OCI-M1 (cell line): ENCODE measurements at regions not wholly inside any gene's neighbourhood (a gene's known extent, or its start where the extent isn't known, plus 50 kb on each side); places are given as distances from the start of the nearest gene placed in this dataset.
A peak's percentile ranks its signal among the peaks of the same experiment; 100 is the strongest.
"Not testable (repeated sequence)": the region's sequence is repeated elsewhere in the genome, so short reads cannot be mapped to it uniquely, and the experiment has no call there.

Experiments
- DNase-seq: peaks from one replicate; lab custom pipeline; 2025; lab: John Stamatoyannopoulos, UW

DNA sequence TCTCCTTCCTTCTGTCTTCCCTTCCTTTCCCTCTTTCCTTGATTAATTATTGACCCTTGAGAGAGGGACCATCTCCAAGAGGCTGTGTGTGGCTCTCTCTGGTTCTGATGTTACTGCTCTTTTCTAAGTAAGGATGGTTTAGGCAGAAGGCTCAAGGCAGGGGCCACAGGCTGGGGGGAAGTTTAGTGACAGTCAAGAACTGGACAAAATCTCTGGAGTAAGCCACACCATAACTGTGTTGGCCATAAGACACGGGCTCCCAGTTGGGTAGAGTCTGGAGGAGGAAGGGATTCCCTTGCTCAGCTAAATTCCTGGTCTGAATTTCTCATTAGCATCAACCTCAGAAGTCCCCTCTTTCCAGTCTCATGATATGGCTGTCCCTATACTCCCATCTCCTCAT lies 74.7 kb downstream of the BUD13 start:
- no peak for DNase-seq

GRCh38 chr11:116697639-116698038 lies 75.1 kb downstream of the BUD13 start:
- no peak for DNase-seq

DNA sequence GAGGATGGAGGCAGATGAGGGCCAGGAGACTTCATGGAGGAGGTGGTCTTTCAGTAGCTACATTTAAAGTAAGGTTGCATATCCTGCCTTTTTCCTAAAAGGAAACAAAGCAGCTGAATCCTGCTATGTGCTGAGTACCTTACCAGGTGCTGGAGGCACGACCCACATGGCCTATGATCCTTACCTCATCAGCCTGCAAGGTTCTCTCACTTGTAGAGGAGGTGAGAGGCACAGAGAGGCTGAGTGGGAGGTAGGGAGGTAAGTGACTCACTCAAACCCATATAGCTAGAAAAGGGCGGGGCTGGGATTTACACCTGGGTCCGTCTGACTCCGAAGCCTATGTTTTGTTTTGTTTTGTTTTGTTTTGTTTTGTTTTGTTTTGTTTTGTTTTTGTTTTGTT lies 75.8 kb downstream of the BUD13 start:
- no peak for DNase-seq

DNA sequence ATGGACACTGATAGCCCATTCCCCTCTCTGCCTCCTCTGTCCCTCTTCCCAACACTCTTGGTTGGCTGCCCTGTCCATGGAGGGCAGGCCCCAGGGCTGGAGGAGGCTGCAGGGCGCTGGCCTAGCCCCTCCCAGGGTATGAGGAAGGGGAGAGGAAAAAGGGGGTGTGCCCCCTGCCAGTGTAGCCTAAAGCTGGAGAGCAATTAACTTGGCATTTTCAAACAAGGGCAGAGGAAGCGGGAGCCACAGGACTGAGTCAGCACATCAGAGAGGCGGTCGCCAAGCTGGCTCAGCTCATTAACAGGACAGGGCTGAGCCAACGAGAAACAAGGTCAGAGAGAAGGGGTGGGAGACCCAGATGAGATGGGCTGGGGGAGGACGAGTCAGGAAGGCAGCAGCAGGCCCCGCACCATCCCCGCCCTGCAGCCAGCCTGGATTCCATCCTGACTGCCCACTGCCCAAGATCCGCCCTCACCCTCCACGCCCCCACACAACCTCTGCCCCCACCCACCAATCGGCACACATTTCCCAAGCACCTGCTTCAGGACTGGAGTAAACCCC lies 76.3 kb downstream of the BUD13 start:
- DNase-seq = no peak

GRCh38 chr11:116695657-116696254 lies 77.0 kb downstream of the BUD13 start:
- DNase-seq = no peak

DNA sequence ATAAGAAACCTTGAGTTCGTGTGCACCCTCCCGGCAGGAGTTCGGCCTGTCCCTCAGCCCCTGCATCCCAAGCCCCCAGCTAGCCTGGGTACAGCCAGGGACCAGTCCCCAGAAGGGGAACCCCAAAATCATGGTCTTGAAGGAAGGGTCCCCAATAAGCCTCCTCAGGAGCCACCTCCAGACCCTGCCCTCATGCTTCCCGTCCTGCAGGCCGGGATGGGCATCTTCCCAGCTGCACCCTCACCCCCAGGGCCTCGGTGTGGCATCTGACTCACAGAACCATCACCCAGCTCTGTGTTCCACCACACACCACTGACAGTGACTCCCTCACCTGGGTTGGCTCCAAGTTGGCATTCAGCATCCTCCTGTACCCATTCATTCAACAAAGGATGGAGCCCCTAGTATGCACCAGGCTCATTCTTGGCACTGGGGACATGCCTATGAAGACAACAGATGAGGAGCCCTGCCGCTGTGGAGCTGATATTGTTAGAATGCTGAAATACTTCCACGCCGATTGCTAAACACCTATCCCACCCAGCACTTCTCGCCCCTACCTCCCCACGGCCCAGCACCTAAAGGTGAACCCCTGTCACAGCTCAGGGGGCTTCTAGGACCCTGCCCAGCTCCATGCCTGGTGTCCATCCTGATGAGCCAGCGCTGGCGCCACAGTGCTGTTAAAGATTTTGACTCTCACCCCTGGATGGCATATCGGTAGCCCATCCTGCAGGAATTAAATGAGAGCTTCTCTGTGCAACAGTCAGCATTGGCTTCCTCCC lies 77.8 kb downstream of the BUD13 start:
- DNase-seq = no peak

DNA sequence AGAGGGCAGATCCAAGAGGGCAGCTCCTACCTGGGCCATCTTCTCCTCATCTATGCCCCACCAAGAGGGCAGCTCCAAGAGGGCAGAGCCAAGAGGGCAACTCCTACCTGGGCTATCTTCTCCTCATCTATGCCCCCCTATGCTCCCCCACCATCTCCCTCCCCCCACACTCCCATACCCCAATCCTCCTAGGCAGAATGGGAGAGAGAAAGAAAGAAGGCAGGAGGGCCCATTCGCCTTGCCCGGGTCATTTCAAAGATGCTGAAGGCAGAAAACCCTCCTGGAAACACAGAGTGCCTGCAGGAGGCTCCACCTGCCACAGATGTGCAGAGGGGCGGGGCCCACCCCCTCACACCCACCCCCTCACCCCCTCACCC lies 78.5 kb downstream of the BUD13 start:
- no peak for DNase-seq

DNA sequence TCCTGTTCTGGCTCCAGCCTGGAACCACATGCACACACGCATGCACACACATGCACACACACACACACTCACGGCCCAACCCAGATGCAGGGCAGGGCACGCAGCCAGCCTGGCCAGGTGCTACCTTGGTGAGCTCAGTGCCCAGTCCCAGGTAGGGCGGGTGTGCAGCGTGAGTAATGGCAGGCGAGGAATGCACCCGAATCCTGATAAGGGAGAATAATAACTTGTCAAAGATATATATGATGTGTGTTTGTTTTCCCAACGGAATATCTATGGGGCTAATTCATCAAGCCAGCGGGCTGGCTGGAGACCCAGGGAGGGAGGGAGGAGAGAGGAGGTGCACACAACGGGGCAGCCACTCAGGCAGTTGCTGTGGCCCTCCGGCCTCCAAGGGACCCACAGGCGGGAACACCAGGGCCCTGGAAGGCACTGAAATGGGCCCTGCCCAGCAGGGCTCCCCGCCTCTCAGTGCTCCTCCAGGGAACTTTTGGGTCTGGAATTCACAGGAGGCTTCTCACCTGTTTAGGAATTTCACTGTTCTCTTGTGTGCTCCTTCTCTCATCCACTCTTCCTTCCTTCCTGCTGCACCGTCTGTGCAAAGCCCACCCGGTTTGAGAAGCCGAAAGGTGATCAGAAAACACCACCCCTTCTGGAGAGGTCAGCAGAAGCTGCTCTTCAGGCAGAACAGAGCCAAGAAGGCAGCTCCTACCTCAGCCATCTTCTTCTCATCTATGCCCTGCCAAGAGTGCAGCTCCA lies 79.0 kb downstream of the BUD13 start:
- DNase-seq = no peak

DNA sequence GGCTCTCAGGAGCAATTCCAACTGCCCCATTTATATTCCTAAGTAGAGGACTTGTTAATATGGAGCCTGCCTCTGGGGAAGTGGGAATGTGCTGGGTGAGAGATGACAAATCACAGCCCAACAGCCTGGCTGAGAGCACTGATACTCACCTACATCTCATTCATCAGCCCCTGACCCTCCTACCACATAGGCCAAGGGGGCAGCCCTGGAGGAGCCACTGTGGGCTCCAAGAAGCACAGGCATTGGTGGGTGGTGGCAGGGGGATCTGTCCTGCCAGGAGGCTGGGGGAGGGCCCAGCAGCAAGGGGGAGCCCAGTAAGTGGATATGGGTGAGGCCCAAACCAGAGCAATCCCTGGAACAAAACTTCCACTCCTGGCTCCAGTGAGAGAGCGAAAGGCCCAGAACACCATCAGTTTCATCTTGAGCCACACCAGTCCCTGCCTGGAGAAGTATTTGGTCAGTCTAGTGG lies 79.7 kb downstream of the BUD13 start:
- DNase-seq = no peak

- DNase-seq = no peak
These were observed 80.3 kb downstream of the BUD13 start for GRCh38 chr11:116692318-116693101.

DNA sequence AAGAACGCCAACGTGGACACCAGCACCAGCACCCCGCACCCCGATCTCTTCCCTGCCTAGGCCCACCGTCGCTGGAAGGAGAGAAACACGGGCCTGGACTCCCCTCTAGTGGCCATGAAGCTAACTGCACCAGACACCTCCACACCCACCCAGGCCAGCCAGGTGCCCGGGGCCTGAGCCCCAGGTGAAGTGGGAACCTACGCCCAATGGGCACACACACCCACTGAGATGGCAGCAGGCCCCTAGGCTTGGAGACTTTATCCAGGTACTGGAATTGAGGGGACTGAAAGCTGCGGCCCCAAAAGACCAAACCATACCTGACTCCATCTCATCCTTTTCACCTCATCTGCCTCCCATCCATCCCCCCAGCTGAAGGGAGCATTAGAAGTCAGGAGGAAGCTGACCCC lies 81.0 kb downstream of the BUD13 start:
- peak; percentile 66 for DNase-seq

DNA sequence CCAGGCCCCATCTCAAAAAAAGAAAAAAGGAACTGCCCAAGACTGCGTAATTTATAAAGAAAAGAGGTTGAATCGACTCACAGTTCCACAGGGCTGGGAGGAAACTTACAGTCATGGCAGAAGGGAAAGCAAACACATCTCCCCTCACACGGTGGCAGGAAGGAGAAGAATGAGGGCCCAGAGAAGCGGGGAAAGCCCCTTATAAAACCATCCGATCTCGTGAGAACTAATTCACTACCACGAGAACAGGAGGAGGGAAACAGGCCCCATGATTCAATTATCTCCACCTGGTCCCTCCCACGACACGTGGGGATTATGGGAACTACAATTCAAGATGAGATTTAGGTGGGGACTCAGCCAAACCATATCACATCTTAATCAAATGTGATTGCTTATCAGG lies 82.2 kb downstream of the BUD13 start:
- no peak for DNase-seq

DNA sequence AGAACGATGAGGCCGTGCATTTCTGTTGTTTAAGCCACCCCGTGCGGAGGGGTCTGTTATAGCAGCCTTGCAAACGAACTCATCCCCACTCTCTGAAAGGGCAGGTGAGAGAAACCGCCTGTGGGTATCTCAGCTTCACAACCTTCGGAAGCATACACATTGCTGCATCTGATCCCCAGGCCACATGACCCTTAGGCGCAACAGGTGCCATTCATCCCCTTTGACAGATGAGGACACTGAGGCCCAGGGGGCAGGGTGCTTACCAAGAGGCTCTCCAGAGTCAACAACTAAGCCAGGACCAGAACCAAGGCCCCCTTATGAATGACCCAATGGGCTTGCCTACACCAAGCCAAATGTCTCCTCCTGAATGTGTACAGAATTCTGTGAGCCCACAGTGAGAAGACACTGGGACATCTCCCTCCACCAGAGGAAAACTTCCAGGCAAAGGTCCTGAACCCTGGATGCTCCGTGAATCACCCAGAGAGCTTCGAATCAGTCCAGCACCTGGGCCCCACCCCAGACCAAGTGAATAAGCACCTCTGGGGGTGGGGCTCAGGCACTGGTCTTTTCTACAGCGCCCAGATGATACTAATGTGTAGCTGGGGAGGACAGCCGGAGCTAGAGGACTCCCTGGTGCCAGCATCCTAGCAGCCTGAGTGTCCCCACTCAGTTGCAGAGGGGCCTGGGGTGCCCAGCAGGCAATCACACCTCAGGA lies 83.2 kb downstream of the BUD13 start:
- no peak for DNase-seq

- no peak for DNase-seq
These were observed 84.6 kb downstream of the BUD13 start for GRCh38 chr11:116688202-116688540.

DNA sequence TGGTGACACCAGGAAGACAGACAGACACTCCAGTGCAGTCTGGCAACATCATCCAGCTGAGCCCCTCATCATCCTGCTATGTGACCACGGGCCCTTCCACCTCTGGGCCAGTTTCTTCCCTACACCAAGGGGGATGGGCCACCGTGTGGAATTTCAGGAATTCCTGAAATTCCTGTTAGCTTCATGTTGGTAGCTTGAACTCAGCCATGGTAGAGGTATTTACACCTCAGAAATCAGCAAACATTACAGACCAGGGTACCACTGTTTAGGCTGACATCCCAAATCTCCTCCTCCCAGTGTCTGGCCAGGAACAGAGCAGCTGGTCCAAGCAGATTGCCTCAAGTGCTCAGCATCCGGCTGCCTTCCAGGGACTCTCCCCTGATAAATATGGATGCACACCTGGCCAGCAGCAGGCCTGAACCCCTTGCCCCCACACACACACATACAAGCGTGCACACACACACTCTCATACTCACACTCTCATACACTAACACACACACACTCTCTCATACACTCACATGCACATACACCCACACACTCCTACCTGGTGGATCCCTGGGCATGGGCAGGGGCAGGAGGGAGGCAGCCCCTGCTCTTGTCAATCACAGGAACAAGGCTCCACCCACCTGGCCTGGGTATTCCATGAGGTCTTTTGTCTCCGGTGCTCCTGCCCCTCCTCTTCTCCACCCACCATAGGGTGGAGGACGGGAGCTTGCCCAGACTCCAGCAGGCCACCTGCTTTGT lies 85.2 kb downstream of the BUD13 start:
- no peak for DNase-seq

DNA sequence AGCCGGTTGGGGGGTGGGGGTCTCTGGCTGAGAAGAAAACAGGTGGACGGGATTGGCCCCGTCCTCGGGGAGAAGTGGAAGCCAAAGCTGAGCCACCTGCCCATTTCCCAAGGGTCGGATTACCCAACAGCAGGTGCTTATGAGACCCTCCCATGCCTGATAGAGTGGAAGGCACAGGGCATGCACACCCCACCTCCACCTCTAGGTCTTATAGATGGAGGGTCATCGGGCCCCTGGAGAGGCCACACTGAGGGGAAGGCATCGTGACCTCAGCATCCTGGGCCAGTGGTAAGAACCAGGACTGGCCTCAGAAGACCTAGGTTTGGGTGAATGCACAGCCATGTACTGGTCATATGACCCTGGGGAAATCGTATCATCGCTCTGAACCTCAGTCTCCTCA lies 85.9 kb downstream of the BUD13 start:
- no peak for DNase-seq

- no peak for DNase-seq
These were observed 88.8 kb downstream of the BUD13 start for GRCh38 chr11:116683982-116684381.

- no peak for DNase-seq
These were observed 92.2 kb downstream of the BUD13 start for GRCh38 chr11:116680349-116681125.

GRCh38 chr11:116678887-116679286 lies 93.9 kb downstream of the BUD13 start:
- no peak for DNase-seq

- DNase-seq = not testable (repeated sequence)
These were observed 105.5 kb downstream of the BUD13 start for GRCh38 chr11:116667318-116667717.
